ENCODE measurements at regions not wholly inside any gene's neighbourhood (a gene's known extent, or its start where the extent isn't known, plus 50 kb on each side); places are given as distances from the start of the nearest gene placed in this dataset.

- no peak for DNase-seq (ENCODE audit: low read depth in 3 of 3, low spot score in 1 of 3)
These were observed 236.3 kb downstream of the MAFB start for GRCh38 chr20:40452758-40453157.

GRCh38 chr20:40451552-40451951 lies 237.5 kb downstream of the MAFB start:
- no peak for DNase-seq (ENCODE audit: low read depth in 3 of 3, low spot score in 1 of 3)

GRCh38 chr20:40449974-40450616 lies 238.9 kb downstream of the MAFB start:
- DNase-seq (ENCODE audit: low read depth in 3 of 3, low spot score in 1 of 3): no peak

- DNase-seq (ENCODE audit: low read depth in 3 of 3, low spot score in 1 of 3): no peak
These were observed 239.8 kb downstream of the MAFB start for GRCh38 chr20:40449144-40449690.

GRCh38 chr20:40446888-40447287 lies 242.1 kb downstream of the MAFB start:
- no peak for DNase-seq (ENCODE audit: low read depth in 3 of 3, low spot score in 1 of 3)

- no peak for DNase-seq (ENCODE audit: low read depth in 3 of 3, low spot score in 1 of 3)
These were observed 244.5 kb downstream of the MAFB start for GRCh38 chr20:40444516-40444915.

- DNase-seq (ENCODE audit: low read depth in 3 of 3, low spot score in 1 of 3): no peak
These were observed 245.3 kb downstream of the MAFB start for GRCh38 chr20:40443753-40444152.

GRCh38 chr20:40442181-40442963 lies 246.7 kb downstream of the MAFB start:
- no peak for DNase-seq (ENCODE audit: low read depth in 3 of 3, low spot score in 1 of 3)

GRCh38 chr20:40441771-40442170 lies 247.3 kb downstream of the MAFB start:
- no peak for DNase-seq (ENCODE audit: low read depth in 3 of 3, low spot score in 1 of 3)

- no peak for DNase-seq (ENCODE audit: low read depth in 3 of 3, low spot score in 1 of 3)
These were observed 250.7 kb downstream of the MAFB start for GRCh38 chr20:40438161-40438830.

- no peak for DNase-seq (ENCODE audit: low read depth in 3 of 3, low spot score in 1 of 3)
These were observed 253.0 kb downstream of the MAFB start for GRCh38 chr20:40436011-40436410.

- no peak for DNase-seq (ENCODE audit: low read depth in 3 of 3, low spot score in 1 of 3)
These were observed 253.7 kb downstream of the MAFB start for GRCh38 chr20:40435146-40435895.

- DNase-seq (ENCODE audit: low read depth in 3 of 3, low spot score in 1 of 3): no peak
These were observed 254.9 kb downstream of the MAFB start for GRCh38 chr20:40434122-40434521.

GRCh38 chr20:40433341-40433861 lies 255.6 kb downstream of the MAFB start:
- DNase-seq (ENCODE audit: low read depth in 3 of 3, low spot score in 1 of 3): no peak

GRCh38 chr20:40431611-40432010 lies 257.4 kb downstream of the MAFB start:
- DNase-seq (ENCODE audit: low read depth in 3 of 3, low spot score in 1 of 3): no peak

- no peak for DNase-seq (ENCODE audit: low read depth in 3 of 3, low spot score in 1 of 3)
These were observed 257.9 kb downstream of the MAFB start for GRCh38 chr20:40431112-40431511.

GRCh38 chr20:40427026-40427425 lies 262.0 kb downstream of the MAFB start:
- DNase-seq (ENCODE audit: low read depth in 3 of 3, low spot score in 1 of 3): no peak

- no peak for DNase-seq (ENCODE audit: low read depth in 3 of 3, low spot score in 1 of 3)
These were observed 264.3 kb downstream of the MAFB start for GRCh38 chr20:40424695-40425094.

GRCh38 chr20:40422656-40423055 lies 266.4 kb downstream of the MAFB start:
- no peak for DNase-seq (ENCODE audit: low read depth in 3 of 3, low spot score in 1 of 3)

GRCh38 chr20:40416274-40416673 lies 272.8 kb downstream of the MAFB start:
- DNase-seq (ENCODE audit: low read depth in 3 of 3, low spot score in 1 of 3): no peak
